Caco-2 (cell line): ENCODE measurements at regions not wholly inside any gene's neighbourhood (a gene's known extent, or its start where the extent isn't known, plus 50 kb on each side); places are given as distances from the start of the nearest gene placed in this dataset.

Experiments used
- BruUV-seq: library from RNA; stranded (reverse); fragments of 400-500 nt; replicated peaks from 2 replicates; lab custom pipeline; 2021; lab: Mats Ljungman, UMichigan
- CTCF ChIA-PET: fragments of 300-600 bp; sonication (Branson Sonifier 250); formaldehyde crosslinking; loops from one replicate; lab custom pipeline; 2022; ENCODE audit warnings: antibody characterized with exemption; lab: Charles Lee
- POLR2A ChIA-PET: fragments of 300-600 bp; sonication (Branson Sonifier 250); formaldehyde crosslinking; loops from one replicate; lab custom pipeline; 2022; ENCODE audit warnings: antibody characterized with exemption; lab: Charles Lee
- DNase-seq, 2 experiments: peaks; one replicate each; pipeline versions ENCODE4 v3.0.0 to v3.0.0-alpha.2; 2020 to 2022
- H3K27me3 ChIP-seq: replicated peaks from 2 replicates; pipeline ENCODE4 v1.6.0; 2011; ENCODE audit warnings: low read length; ENCODE audit not compliant: control insufficient read depth, insufficient read depth
- H3K36me3 ChIP-seq: 2 replicates; pipeline ENCODE4 v1.5.1; 2011; ENCODE audit warnings: low read length; ENCODE audit not compliant: control insufficient read depth, insufficient read depth
- H3K4me1 ChIP-seq: fragments of 250-450 bp; sonication (Bioruptor Pico); 2 replicates; pipeline ENCODE4 v1.5.1; 2020; ENCODE audit warnings: mild to moderate bottlenecking
- H3K4me3 ChIP-seq: 2 replicates; pipeline ENCODE4 v1.5.1; 2011; ENCODE audit warnings: low read depth, mild to moderate bottlenecking, control low read depth, low read length
- H3K9me3 ChIP-seq: fragments of 250-450 bp; sonication (Bioruptor Pico); 2 replicates; pipeline ENCODE4 v1.5.1; 2020; ENCODE audit warnings: mild to moderate bottlenecking, moderate library complexity
- H3K27ac Mint-ChIP-seq: one replicate; pipeline ENCODE4 v1.8.0; 2022; ENCODE audit warnings: mixed read lengths; ENCODE audit not compliant: unreplicated experiment
- H3K27me3 Mint-ChIP-seq: one replicate; pipeline ENCODE4 v1.8.0; 2022; ENCODE audit warnings: mixed read lengths; ENCODE audit not compliant: insufficient read depth, unreplicated experiment
- H3K36me3 Mint-ChIP-seq: one replicate; pipeline ENCODE4 v1.8.0; 2022; ENCODE audit warnings: mild to moderate bottlenecking, mixed read lengths; ENCODE audit not compliant: insufficient read depth, unreplicated experiment
- H3K4me1 Mint-ChIP-seq: one replicate; pipeline ENCODE4 v1.8.0; 2022; ENCODE audit warnings: low read depth, mixed read lengths; ENCODE audit not compliant: unreplicated experiment
- H3K4me3 Mint-ChIP-seq: one replicate; pipeline ENCODE4 v1.8.0; 2022; ENCODE audit warnings: mild to moderate bottlenecking, moderate library complexity, mixed read lengths; ENCODE audit not compliant: unreplicated experiment
- H3K9me3 Mint-ChIP-seq: one replicate; pipeline ENCODE4 v1.8.0; 2022; ENCODE audit warnings: mixed read lengths; ENCODE audit not compliant: unreplicated experiment
- intact Hi-C: fragments of 100-400 bp; cut with micrococcal nuclease; formaldehyde crosslinking; loops from one replicate; pipeline ENCODE4 v1.10.0; 2022; ENCODE audit not compliant: unreplicated experiment
- TF ChIP-seq, protein P1 (sequence below), 2 experiments: fragments of 200-600 bp in 1 of 2; IDR thresholded peaks; 1 replicate in 1 of 2; 2 replicates in 1 of 2; pipeline versions ENCODE4 v1.5.1 to v1.8.0; 2011 to 2022; ENCODE audit warnings: antibody characterized with exemption in 1 of 2, control low read depth in 1 of 2, inconsistent platforms in 1 of 2, low read depth in 1 of 2, low read length in 1 of 2, mild to moderate bottlenecking in 1 of 2, moderate library complexity in 1 of 2; ENCODE audit not compliant: insufficient read depth in 1 of 2, severe bottlenecking in 1 of 2, unreplicated experiment in 1 of 2

DNA sequence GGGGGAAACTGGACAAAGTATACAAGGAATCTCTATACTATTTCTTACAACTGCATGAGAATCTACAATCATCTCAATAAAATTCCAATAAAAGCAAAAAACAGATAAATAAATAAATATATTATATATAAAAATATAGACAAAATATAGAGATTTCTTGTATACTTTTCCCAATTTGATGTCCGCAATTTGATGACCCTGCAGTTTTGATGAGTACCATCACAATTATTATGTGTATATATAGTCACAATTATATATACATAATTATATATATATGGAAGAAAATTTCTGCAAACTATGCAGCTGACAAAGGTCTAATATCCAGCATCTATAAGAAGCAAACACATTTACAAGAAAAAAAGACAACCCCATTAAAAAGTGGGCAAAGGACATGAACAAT is 169.2 kb upstream of the ATXN1 start:
- POLR2A ChIA-PET = no interaction called here

DNA sequence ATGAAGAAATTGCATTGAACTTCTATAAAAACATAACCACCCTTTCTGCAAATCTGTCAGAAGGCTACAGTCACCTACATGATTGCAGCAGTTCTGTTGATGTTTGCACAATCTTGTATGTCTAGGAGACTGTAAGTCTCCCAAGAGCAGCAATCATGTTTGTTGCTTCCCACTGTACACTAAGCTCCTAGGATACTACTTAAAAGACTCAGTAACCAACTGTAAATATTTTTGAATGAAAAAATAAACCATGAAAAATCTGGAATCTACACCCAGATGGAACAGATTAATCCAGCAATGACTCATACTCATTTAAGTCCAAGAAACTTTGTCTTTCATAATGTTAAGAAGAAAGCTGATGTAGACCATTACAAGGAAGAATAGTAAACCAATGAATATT is 168.5 kb upstream of the ATXN1 start:
- H3K4me1 ChIP-seq = no peaks in the 10 kb centered on the region
- ChIA-PET POLR2A (no interaction called here), CTCF (no interaction called here)
- Mint-ChIP-seq H3K9me3 (peaks cover 7% of the 10 kb centered on the region), H3K27ac (no peak overlapping the region), H3K4me1 (no peaks in the 10 kb centered on the region), H3K36me3 (no peaks in the 10 kb centered on the region), H3K27me3 (peaks cover 15% of the 10 kb centered on the region), H3K4me3 (no peak overlapping the region)
- TF ChIP-seq, protein P1, sequence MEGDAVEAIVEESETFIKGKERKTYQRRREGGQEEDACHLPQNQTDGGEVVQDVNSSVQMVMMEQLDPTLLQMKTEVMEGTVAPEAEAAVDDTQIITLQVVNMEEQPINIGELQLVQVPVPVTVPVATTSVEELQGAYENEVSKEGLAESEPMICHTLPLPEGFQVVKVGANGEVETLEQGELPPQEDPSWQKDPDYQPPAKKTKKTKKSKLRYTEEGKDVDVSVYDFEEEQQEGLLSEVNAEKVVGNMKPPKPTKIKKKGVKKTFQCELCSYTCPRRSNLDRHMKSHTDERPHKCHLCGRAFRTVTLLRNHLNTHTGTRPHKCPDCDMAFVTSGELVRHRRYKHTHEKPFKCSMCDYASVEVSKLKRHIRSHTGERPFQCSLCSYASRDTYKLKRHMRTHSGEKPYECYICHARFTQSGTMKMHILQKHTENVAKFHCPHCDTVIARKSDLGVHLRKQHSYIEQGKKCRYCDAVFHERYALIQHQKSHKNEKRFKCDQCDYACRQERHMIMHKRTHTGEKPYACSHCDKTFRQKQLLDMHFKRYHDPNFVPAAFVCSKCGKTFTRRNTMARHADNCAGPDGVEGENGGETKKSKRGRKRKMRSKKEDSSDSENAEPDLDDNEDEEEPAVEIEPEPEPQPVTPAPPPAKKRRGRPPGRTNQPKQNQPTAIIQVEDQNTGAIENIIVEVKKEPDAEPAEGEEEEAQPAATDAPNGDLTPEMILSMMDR (IDR thresholded peaks at IDR 0.05; ENCODE audit: insufficient read depth in 1 of 2, low read depth in 1 of 2, low read length in 1 of 2, severe bottlenecking in 1 of 2, unreplicated experiment in 1 of 2) = no peak
- no peaks in the 10 kb centered on the region for H3K27me3 ChIP-seq
- intact Hi-C loops = no loop called here
- BruUV-seq = no TSS peak
- no peaks in the 10 kb centered on the region for H3K9me3 ChIP-seq
- H3K4me3 ChIP-seq = no peak overlapping the region
- no peak for DNase-seq
- H3K36me3 ChIP-seq = no peaks in the 10 kb centered on the region

More for the DNA sequence above, 169.2 kb upstream of the ATXN1 start:
- TF ChIP-seq, protein P1 (IDR thresholded peaks at IDR 0.05; ENCODE audit: insufficient read depth in 1 of 2, low read depth in 1 of 2, low read length in 1 of 2, severe bottlenecking in 1 of 2, unreplicated experiment in 1 of 2) = no peak
- Mint-ChIP-seq H3K9me3 (peaks cover 7% of the 10 kb centered on the region), H3K36me3 (no peaks in the 10 kb centered on the region), H3K4me1 (no peaks in the 10 kb centered on the region), H3K27ac (no peak overlapping the region), H3K27me3 (peaks cover 15% of the 10 kb centered on the region), H3K4me3 (no peak overlapping the region)
- BruUV-seq = no TSS peak
- Histone ChIP-seq H3K36me3 (no peaks in the 10 kb centered on the region), H3K27me3 (no peaks in the 10 kb centered on the region), H3K9me3 (no peaks in the 10 kb centered on the region), H3K4me1 (no peaks in the 10 kb centered on the region), H3K4me3 (no peak overlapping the region)
- no peak for DNase-seq
- intact Hi-C loops = no loop called here
- CTCF ChIA-PET = no interaction called here

DNA sequence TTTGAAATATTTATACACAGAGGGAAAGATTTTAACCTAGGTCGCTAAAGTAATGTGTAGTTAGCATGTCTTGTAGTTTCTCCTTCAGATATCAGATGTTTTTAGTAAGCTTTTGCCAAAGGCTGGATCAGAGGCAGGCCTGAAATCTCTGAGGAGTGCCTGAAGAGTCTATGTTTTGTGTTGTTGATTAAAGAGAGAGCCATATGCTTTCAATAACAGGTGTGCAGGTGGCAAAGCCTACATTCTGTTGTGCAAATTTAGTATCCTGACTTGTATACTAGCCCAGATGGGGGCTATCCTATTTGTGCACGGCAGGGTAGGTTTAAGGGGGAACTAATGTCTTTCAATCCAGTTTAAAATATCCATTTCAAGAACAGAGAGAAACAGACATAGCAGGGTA is 167.1 kb upstream of the ATXN1 start:
- Mint-ChIP-seq H3K27ac (no peak overlapping the region), H3K4me1 (no peaks in the 10 kb centered on the region), H3K9me3 (peaks cover 7% of the 10 kb centered on the region), H3K36me3 (no peaks in the 10 kb centered on the region), H3K27me3 (peaks cover 13% of the 10 kb centered on the region), H3K4me3 (no peak overlapping the region)
- intact Hi-C loops = no loop called here
- no TSS peak for BruUV-seq
- H3K36me3 ChIP-seq = no peaks in the 10 kb centered on the region
- H3K9me3 ChIP-seq = no peaks in the 10 kb centered on the region
- TF ChIP-seq, protein P1 (IDR thresholded peaks at IDR 0.05; ENCODE audit: insufficient read depth in 1 of 2, low read depth in 1 of 2, low read length in 1 of 2, severe bottlenecking in 1 of 2, unreplicated experiment in 1 of 2) = no peak
- H3K4me3 ChIP-seq = no peak overlapping the region
- no peak for DNase-seq
- no peaks in the 10 kb centered on the region for H3K4me1 ChIP-seq
- no peaks in the 10 kb centered on the region for H3K27me3 ChIP-seq
- POLR2A ChIA-PET = no interaction called here
- CTCF ChIA-PET = no interaction called here
